GM21515 (cell line): ENCODE measurements at regions not wholly inside any gene's neighbourhood (a gene's known extent, or its start where the extent isn't known, plus 50 kb on each side); places are given as distances from the start of the nearest gene placed in this dataset.

Experiments used
- ATAC-seq: cut with Tn5 transposase; IDR thresholded peaks from one replicate; pipeline ENCODE4 v1.9.1; 2021; ENCODE audit not compliant: unreplicated experiment

DNA sequence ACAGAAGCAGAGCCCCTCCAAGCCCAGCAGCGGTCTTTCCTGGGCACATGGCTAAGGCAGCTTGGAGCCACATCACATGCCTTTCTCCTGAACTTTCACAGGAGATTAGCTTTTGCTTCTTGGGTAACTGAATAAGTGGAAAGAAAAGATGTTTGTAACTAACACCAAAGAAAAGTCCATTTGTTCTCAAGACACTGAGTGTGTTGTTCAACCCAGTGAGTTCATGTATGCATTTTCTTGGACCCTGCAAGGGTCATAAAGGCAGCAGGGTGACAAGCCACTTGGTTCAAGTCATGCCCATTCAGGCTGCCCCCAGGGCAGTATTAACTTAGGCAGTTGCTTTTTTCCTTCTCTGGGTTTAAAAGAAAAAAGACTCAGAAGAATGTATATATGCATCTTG lies 203.4 kb downstream of the FAM76B start:
- no peak for ATAC-seq

DNA sequence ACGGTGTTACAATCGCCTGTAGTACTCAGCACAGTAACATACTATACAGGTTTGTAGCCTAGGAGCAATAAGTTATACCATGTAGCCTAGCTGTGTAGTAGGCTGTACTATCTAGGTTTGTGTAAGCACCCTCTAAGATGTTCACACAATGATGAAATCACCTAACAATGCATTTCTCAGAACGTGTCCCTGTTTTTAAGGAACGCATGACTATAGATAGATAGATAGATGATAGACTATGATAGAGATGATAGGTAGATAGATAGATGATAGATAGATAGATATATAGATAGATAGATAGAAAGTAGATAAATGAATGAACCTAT lies 203.9 kb downstream of the FAM76B start:
- no peak for ATAC-seq

DNA sequence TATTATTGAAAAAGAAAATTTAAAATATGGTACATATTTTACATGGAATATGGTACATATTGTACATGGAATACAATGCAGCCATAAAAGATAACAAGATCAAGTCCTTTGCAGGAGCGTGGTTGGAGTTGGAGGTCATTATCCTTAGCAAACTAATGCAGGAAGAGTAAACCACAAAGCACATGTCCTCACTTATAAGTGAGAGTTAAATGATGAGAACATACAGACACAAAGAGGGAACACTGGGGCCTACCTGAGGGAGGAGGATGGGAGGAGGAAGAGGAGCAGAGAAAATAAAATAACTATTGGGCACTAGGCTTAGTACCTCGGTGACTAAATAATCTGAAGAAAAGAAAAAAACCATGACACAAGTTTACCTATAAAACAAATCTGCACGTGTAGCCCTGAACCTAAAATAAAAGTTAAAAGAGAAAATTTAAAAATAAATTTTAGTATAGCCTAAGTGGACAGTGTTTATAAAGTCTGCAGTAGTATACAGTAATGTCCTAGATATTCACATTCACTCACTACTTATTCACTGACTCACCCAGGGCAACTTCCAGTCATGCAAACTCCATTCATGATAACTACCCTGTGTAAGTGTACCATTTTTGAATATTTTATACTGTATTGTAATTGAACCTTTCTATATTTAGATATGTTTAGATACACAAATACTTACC lies 204.4 kb downstream of the FAM76B start:
- no peak for ATAC-seq

DNA sequence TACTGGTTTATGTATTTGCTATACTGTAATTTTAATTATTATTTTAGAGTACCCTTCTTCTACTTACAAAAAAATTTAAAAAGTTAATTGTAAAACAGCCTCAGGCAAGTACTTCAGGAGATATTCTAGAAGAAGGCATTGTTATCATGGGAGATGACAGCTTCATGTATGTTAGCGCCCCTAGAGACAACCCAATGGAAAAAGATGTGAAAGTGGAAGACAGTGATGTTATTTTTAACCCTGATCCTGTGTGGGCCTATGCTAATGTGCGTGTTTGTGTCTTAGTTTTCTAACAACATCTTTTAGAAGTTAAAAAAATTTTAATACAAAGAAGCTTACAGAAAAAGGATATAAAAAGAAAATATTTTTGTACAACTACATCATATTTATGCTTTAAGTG lies 205.0 kb downstream of the FAM76B start:
- peak; percentile 56 for ATAC-seq

DNA sequence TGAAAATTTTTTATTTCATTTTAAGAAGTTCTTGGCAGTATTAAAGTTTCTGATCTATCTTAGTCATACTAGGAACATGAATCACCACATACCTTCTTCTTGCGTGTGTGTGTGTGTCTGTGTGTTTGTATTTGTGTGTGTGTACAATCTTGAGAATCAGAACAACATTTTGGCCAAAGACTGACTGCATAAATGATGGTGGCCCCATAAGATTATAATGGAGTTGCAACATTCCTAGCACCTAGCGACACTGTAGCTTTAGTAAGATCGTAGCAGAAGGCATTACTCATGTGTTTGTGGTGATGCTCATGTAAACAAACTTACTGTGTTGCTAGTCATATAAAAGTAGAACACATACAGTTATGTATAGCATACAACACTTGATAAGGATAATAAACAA lies 205.4 kb downstream of the FAM76B start:
- ATAC-seq, result no peak

DNA sequence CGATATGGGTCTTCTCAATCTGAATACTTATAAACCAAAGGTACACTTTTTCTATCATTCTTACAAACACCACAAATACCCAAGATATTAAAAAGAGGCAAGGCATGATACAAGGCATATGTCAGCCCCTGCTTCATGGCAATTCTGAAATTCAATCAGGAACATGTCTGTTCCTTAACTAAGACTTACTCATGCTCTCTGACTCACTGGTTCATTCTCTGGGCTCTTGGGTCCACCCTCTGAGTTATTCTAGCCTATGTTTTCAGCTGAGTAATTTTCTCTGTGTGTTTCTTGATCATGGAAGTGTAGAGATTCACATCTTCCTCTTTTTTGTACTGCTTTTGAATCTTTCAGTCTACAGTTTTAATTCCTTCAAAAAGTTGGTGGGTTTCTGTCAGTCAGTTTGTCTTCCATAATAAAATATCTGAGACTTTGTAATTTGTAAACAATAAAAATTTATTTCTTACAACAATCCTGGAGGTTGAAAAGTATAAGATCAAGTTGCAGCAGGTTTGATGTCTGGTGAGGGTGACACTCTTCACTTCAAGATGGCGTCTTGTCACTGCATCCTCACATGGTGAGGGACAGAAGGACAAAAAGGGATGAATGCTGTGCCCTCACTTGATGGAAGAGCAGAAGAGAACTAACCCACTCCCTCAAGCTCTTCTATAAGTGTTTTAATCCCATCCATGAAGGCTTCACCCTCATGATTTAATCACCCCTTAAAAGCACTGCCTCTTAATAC lies 211.7 kb downstream of the FAM76B start:
- no peak for ATAC-seq

DNA sequence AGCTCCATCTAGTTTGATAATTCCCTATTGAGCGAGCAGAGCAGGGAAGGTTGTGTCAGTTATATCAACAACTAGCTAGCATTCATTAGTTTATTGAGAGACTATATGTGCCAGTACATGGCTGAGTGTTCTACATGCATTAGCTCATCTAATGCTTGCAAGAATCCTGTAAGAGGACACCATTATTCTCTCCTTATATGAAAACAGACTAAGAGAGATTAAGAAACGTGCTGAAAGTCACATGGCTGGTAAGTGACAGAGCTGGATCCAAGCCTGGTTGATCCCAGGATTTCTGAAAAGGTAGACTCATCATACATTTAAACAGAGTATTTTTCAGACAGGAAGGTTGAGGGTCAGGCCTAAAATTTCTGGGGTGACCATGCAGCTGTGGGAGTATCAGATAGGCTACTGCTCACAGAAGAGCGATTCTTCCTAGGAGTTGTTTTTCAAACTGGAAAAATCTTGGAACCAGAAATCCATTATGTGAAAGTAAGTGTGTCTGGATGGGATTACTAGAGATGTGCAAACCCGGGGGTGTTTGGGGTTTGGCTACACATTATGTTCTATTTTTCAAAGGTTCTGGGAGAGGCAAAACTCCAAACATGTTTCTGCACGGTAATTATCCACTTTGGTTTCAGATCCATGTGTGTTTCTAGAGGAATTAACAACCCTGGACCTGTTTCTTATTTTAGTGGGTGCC lies 213.3 kb downstream of the FAM76B start:
- ATAC-seq, result no peak

DNA sequence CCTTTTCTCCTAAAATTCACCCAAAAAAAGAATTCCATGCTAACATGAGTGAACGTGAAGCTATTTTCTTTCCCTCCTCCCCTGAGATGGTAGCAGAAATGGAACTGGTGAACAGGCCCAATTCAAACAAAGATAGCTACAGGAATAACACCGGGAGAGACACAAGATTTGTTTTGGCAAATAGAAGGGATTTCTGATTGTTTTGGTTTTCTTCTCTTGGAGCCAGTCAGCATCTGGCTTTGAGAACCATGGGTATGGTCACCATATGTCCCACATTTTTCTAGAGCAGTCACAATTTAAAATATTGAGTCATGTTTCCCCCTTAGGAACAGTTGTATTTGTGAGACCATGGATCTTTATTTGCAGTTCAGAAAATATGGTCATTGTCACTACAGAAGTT lies 214.1 kb downstream of the FAM76B start:
- no peak for ATAC-seq

DNA sequence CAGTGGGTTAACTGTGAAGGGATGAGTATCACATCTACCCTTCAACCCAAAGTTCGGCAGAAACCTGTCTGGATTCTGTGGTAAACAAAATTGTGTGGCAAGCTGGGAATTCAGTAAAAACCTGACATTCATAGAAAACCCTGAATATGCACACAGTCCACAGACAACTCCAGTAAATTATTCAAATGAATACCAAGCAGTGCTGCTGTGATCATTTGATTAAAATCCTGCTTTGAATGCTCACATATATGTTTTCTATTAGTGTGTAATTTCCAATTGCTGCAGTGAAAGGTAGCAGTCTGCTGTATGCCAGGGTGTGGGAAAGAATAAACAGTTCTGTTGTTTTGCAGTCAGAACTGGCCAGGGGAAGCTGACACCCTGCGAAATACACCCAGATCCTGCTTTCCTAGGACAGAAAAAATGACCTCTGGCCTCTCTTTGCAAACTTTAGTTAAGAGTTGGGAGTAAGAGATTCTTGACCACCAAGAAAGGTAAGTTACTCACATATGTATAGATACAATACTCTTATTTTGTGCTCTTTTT lies 217.8 kb downstream of the FAM76B start:
- ATAC-seq, result no peak

DNA sequence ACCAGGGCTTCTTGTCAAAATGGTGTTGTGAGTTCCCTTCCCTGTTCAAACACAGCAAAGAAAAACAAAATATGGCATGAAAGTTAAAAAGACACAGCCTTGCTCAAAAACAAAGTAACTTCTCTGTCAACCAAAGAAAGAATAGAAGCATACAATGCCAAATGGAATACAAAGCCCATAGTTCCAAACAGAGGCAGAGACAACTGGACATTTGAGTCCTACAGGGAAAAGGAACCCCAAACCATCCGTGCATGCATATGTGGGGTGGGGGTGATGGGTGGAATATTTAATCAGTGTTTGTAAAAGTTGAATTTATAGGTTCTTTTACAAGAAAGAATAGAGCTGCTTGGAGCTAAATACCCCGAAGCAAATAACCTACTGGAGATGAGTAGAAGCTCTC lies 218.7 kb downstream of the FAM76B start:
- no peak for ATAC-seq

DNA sequence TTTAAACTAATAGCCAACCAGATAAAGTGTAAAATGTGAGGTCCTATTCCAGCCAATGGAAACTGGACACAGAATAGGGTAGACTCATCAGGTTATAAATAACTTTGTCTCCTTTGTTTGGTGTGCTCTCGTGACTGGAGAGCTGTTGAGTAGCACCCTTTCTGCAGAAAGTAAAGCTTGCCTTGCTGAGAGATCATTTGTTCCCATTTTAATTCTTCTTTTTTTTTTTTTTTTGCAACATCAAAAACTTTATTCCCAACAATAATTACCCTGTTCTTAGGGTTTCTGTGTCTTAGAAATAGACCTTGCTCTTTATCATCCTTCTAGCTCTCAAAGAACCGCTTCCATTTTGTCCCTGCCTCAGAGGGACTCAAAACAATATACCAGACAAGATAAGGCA lies 220.4 kb downstream of the FAM76B start:
- no peak for ATAC-seq

DNA sequence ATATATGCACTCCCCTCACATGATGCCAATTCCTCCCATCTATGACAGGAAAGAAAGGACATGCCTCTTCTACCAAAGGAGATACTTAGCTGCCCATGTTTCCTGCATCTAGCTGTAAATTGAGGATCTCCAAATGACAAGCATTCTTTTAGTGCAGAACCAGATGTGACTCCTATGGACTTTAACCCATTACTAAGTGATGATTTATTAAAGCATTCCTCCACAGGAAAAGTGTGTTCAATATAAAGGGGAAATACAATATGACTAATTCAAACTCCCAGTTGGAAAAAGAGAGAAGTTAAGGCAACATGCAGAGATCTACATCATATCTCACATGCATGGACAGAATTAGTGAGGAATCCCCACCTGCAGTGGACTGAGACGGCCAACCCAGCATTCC lies 221.3 kb downstream of the FAM76B start:
- ATAC-seq, result no peak

DNA sequence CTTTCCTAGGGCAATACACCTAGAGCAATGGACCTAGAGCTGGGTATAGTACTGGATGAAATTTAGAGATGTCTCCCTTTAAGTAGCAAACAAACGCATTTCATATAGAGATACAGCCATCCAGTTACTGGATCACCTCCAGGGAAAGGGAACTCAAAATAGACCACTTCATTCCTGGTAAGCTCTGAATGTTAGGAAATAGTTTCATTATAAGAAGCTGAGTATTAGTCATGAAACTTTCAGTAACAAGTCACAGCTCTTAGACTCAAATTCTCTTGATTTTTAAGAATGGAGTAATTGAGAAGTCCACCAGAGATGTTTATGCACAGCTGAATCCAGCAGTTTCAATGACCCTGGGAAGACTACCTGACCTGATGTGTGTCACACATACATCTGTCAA lies 221.9 kb downstream of the FAM76B start:
- ATAC-seq, result no peak

DNA sequence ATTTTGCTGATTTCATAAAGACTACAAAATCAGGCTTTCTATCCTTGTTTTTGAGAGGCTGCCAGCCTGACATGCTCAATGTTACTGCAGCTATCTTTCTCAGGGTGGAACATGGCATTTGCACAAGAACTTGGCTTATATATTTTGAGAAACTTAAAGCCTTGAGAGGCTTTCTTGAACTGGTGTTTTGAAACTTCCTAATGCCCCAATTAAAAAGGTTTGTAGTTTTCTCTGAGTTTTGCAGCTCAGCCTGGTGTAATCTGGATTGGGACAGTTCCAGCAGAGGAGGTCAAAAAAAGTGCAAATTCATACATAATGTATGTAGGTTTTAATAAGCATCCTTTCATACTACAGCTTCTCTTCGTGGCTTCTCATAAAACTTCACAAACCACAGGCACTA lies 223.4 kb downstream of the FAM76B start:
- no peak for ATAC-seq

DNA sequence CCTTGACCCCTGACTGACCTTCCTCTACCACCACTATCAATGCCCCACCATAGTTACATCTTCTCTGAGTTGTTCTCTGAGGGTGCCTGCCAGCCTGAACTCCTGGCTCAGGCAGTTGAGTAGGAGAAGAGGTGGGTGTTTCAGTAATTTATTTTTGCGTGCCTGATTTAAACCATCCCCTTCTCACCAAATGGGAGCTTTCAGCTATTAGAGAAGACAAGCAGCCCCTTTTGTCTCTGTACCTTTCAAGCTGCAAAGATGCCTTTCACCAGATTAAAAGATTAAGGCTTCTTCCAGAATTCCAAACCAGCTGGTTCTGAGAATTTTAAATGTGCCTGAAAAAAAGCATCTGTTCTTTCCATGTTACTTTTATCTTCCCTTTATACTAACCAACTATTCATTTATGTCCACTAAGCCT lies 223.8 kb downstream of the FAM76B start:
- ATAC-seq, result no peak

DNA sequence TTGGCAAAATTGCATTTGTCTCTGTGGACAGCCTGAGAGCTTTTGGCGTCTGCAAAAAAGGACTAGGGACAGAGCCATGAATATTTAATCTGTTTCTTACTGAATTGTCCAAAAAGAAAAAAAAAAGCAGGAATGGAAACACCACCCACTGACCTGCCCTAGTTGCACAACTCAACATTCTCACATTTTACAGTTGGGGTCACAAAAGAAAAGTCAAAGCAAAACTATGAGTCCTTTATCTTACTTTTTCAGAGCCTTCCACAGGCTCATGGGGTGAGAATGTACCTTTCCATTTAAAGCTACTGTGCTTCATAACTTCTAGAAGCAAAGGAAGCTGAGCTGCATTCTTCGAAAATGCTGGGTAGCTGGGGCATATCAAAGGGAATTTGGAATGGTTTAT lies 225.7 kb downstream of the FAM76B start:
- no peak for ATAC-seq

DNA sequence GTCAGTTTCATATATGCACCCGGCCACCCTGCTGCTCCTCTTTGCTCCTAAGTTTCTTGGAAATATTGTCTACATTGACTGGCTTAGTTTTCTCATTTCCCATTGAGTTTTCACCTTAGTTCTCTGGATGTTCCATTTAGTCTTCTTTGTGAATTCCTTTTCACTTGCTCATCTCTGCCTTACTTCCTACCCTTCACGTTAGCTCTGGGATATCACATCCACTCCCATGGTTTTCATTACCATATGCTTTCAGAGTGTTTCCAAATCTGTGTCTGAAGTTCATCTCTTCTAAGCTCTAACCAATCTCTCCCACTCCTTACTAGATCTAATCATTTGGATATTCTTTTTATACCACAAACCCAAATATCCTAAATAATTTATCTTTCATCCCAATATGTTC lies 226.4 kb downstream of the FAM76B start:
- no peak for ATAC-seq

DNA sequence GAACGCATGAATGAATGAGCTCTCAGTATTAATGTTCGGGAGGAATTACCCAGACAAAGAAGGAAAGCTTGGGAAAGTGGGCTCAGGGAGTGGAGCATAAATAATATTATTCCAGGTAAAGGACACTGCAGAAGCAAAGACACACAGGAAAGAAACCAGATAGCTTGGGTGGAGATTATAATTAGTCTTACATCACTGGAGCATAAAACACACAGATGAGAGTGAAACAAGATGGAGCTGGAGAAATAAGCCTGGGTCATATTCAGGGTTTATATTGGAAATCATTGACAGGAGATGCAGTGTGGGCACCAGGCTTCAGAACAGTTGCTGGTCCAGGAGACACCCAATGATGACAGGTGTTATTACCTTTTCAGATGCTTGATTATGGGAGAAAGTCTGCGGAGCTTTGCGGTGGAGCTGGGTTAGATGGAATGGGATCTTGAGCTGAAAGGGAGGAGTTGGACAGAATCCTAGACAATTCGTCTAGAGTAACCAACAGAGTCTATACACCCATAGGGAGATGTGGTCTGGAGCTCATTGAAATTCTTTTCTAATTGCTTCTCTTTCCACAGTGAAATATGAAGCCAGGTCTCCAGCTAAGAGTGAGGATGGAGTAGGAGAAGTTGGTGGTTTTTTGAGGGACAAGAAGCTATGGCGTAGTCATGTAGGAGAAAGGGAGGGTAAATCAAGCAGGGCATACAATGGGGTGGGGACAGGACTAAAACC lies 227.2 kb downstream of the FAM76B start:
- no peak for ATAC-seq

DNA sequence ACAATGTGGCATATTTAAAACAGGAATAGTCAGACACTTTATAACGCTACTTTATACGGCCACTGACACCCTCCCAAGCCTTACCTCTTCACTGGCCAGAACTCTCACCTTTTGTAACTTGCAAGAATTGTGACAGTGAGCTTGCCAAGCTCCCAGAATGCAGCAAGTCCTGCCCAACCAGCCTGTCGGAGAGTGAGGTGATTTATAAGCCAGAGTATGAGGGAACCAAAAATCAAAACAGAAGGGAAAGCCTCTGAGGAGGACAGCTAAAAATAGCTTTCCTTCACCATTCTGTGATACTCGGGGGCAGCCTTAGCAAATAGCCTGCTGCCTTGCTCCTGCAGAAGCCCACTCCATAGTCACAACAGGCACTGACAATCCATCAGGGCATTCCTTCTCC lies 229.7 kb downstream of the FAM76B start:
- no peak for ATAC-seq

DNA sequence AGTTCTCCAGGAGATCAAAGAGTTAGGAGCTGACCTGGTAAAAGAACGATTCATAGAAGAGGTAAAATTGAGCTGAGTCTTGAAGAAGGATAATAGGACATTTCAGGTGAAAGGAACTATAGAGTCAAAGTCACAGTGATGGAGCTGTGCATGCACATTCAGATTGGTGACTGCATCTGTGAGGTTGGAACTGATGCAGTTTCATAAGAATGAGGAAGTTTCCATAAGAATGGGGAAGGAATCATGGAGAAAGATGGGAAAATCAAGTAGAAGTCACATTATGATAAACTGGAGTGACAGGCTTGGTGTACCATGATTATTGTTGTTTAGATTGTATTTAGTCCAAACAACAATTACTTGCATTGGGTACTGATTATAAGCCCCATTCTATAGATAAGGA lies 232.2 kb downstream of the FAM76B start:
- ATAC-seq, result no peak

DNA sequence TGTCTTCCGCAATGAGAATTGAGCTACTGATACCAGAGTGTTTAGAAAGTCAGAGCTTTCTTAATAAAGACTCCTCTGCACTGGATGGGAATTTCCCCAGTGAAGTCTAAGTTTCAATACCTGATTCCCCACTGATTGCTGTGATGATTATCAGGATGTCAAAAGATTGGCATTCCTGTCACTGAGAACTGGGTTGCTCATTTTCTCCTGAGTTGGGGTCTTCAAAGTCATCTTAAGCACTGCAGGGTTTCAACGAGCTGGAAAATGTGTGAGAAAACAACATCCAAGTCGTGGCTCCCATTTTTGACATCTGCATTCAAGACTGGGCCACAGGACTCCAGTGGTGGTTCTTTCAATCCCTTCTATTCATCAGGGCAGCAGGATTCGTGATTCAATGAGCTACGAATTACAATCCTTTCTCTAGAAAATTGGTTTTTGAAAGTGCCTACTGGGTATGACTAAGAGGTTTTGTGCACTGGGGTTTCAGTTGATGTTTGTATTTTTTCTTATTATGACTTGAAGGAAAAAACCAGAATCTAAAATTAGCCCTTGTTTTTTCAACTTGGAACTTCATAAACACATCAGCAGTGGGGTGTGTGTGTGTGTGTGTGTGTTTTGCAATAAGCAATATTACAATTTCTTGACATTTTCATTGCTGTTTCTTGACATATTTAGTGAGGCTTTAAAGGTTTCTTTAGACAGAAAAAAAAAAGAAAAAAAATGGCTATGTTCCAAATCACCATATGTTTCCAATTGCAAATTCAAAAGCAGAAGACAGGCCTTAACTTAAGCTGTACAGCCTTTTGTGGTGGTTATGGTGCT lies 233.0 kb downstream of the FAM76B start:
- ATAC-seq, result peak; percentile 80
